Mesenchymal stem cell (in vitro differentiated cells and primary cell): ENCODE measurements at regions not wholly inside any gene's neighbourhood (a gene's known extent, or its start where the extent isn't known, plus 50 kb on each side); places are given as distances from the start of the nearest gene placed in this dataset. TPM values are rescaled to one million over a fixed set of nuclear protein-coding genes. Genes with fewer than 3 reads are reported as not detected.

ENCODE experiments used
- small RNA-seq: library from polyadenylated mRNA; stranded (forward); fragments of <200 nt; extraction: miRNeasy Mini kit (QIAGEN cat#:217004); gene quantifications from one replicate; pipeline ENCODE3, GENCODE V24; 2013; ENCODE audit warnings: low read depth

Small RNA genes in the stretch of these regions (small RNA-seq; reads per million reads assigned to genes)
- gene AL031777.2 (not detected), gene HIST1H2AD (not detected), gene HIST1H2APS3 (not detected), gene HIST1H4G (not detected), gene LARP1P1 (not detected)
